ENCODE measurements at regions not wholly inside any gene's neighbourhood (a gene's known extent, or its start where the extent isn't known, plus 50 kb on each side); places are given as distances from the start of the nearest gene placed in this dataset.
A peak's percentile ranks its signal among the peaks of the same experiment; 100 is the strongest.

GRCh38 chr3:10583798-10584708 lies 78.7 kb upstream of the ATP2B2 start:
- no peak for DNase-seq (ENCODE audit: low read depth, low spot score)

- DNase-seq (ENCODE audit: low read depth, low spot score): no peak
Observed at GRCh38 chr3:10585945-10586344, 80.6 kb upstream of the ATP2B2 start.

- peak; percentile 85 for DNase-seq (ENCODE audit: low read depth, low spot score)
Observed at GRCh38 chr3:10594915-10595314, 89.5 kb upstream of the ATP2B2 start.

GRCh38 chr3:10596746-10597448 lies 91.5 kb upstream of the ATP2B2 start:
- DNase-seq (ENCODE audit: low read depth, low spot score): no peak

- no peak for DNase-seq (ENCODE audit: low read depth, low spot score)
Observed at GRCh38 chr3:10597733-10598132, 92.3 kb upstream of the ATP2B2 start.

GRCh38 chr3:10599017-10599416 lies 93.6 kb upstream of the ATP2B2 start:
- DNase-seq (ENCODE audit: low read depth, low spot score): no peak

GRCh38 chr3:10599444-10599843 lies 94.1 kb upstream of the ATP2B2 start:
- no peak for DNase-seq (ENCODE audit: low read depth, low spot score)

- DNase-seq (ENCODE audit: low read depth, low spot score): peak; percentile 5
Observed at GRCh38 chr3:10600296-10600714, 94.9 kb upstream of the ATP2B2 start.

GRCh38 chr3:10600726-10601125 lies 95.3 kb upstream of the ATP2B2 start:
- no peak for DNase-seq (ENCODE audit: low read depth, low spot score)

- DNase-seq (ENCODE audit: low read depth, low spot score): no peak
Observed at GRCh38 chr3:10601151-10601856, 95.9 kb upstream of the ATP2B2 start.

GRCh38 chr3:10601857-10602230 lies 96.5 kb upstream of the ATP2B2 start:
- no peak for DNase-seq (ENCODE audit: low read depth, low spot score)

GRCh38 chr3:10602271-10602670 lies 96.9 kb upstream of the ATP2B2 start:
- no peak for DNase-seq (ENCODE audit: low read depth, low spot score)

GRCh38 chr3:10602769-10603768 lies 97.7 kb upstream of the ATP2B2 start:
- DNase-seq (ENCODE audit: low read depth, low spot score): no peak

GRCh38 chr3:10609134-10609533 lies 103.7 kb upstream of the ATP2B2 start:
- no peak for DNase-seq (ENCODE audit: low read depth, low spot score)

GRCh38 chr3:10614168-10614567 lies 108.8 kb upstream of the ATP2B2 start:
- no peak for DNase-seq (ENCODE audit: low read depth, low spot score)

GRCh38 chr3:10615715-10616114 lies 110.3 kb upstream of the ATP2B2 start:
- no peak for DNase-seq (ENCODE audit: low read depth, low spot score)

- DNase-seq (ENCODE audit: low read depth, low spot score): no peak
Observed at GRCh38 chr3:10616321-10616720, 110.9 kb upstream of the ATP2B2 start.

GRCh38 chr3:10619989-10620832 lies 114.8 kb upstream of the ATP2B2 start:
- DNase-seq (ENCODE audit: low read depth, low spot score): no peak

- DNase-seq (ENCODE audit: low read depth, low spot score): no peak
Observed at GRCh38 chr3:10620833-10621082, 115.4 kb upstream of the ATP2B2 start.

- no peak for DNase-seq (ENCODE audit: low read depth, low spot score)
Observed at GRCh38 chr3:10623578-10624275, 118.3 kb upstream of the ATP2B2 start.

Measured in ELF-1 (cell line).